Stimulated activated CD4-positive, alpha-beta T cell treated with anti-CD3 and anti-CD28 coated beads, TNF-alpha, amount 100 ng/mL, for 48 hours (primary cell): ENCODE measurements at regions not wholly inside any gene's neighbourhood (a gene's known extent, or its start where the extent isn't known, plus 50 kb on each side); places are given as distances from the start of the nearest gene placed in this dataset.
"Not testable (repeated sequence)": the region's sequence is repeated elsewhere in the genome, so short reads cannot be mapped to it uniquely, and the experiment has no call there.

Experiments
- DNase-seq, 3 donors: peaks; one replicate each; pipeline ENCODE4 v3.0.0-alpha.2; 2020; ENCODE audit warnings: low read depth in 3 of 3

DNA sequence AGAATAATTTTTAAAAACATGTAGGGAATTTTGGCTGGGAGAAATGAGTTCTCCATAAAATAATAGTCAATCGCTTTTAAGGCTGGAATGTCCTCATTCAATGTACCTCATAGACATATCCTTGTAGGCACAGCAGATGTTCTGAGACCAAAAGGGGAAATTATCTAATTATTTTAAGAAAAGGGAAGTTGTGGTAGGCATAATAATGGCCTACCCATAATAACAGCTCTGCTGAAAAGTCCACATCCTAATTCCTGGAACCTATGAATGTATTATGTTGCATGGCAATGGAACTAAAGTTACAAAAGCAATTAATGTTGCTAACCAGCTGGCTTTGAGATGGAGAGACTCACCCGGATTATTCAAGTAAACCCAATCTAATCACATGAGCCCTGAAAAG is 216.1 kb downstream of the TRIM36 start:
- no peak for DNase-seq

DNA sequence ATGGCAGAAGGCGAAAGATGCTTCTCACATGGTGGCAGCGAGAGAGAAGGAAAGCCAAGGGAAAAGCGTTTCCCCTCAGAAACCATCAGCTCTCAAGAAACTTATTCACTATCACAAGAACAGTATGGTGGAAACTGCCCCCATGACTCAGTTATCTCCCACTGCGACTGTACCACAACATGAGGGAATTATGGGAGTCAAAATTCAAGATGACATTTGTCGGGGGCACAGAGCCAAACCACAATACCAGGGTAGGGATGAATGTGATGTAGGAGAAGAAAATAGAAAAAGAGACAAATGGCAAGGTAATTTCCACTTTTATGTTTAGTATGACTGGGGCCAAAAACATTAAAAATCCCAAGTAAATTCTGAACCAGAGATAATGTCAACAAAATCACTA is 216.8 kb downstream of the TRIM36 start:
- DNase-seq: no peak

DNA sequence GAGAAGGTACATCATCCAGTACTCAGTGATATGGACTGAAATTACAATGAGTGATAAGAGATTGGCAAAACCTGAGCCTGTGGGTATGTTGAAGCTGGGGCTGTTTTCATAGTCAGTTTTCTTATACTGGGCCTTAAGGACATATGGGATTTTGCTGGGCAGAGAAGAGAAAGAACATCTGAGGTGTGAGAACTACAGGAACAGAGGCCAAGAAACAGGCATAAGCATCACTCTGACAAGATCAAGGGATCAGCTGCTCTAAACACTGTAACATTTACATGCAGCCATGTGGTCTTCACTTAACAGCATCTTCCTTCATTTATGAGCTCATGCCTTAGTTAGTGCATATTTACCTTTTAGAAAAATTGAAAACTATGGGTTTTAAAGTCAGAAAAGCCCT is 220.0 kb downstream of the TRIM36 start:
- no peak for DNase-seq

DNA sequence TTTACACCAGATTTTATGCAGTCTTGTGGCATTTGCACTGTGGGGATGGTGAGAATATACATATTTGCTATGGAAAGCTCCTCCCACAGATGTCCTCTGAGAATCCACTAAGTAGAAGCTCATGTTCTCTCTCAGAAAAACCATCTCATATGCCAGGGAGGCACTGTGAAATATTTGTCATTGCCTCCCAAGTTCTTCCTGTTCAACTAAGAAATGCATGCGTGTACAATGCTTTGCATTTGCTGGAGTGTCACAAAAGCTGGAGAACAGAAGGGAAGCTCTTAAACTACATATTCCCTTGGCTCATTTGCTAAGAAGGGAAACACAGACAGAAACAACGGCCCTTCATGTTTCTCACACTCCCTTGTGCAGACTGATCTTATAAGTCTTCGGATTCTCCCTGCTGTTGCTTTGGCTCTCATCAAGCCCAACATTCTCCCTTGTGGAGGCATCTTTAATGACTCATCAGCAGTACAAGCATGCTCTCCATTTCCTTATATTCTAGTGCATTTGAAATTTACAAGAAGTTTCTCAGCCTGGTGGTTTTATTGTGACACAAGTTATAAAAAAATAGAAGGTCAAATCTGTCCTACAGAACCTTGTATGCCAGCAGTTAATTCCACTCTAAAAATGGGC is 220.6 kb downstream of the TRIM36 start:
- no peak for DNase-seq

DNA sequence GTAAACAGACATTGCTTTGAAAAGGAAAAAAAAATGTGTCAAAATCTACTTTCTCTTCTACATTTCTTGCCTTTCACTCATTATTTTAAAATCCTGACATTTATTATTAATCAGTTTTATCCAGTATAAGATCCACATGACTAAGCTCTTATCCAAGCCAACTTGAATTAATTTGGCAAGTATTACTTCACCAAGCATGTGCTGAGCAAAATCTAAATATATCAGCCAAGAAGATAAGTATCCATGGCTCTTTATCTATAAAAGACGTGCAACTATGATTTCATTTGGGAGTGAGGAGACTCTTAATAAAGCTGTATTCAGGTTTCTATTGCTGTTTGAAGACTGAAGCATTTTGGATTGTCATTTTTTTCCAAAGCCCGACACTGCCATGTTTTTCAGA is 221.3 kb downstream of the TRIM36 start:
- no peak for DNase-seq

DNA sequence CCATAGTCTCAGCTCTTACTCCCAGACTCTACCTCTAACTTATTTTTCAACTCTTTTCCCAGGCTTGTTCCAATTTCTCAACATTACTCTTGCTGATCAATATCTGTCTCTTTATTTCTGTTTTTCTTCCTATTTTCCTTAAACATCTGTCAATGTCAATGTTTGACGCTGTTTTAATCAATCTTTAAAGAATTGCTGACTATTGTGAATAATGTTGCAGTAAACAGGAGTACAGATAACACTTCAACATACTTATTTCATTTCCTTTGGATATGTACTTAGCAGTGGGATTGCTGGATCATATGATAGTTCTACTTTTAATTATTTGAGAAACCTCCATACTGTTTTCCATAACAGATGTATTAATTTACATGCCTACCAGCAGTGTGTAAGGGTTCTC is 229.0 kb downstream of the TRIM36 start:
- DNase-seq: no peak

DNA sequence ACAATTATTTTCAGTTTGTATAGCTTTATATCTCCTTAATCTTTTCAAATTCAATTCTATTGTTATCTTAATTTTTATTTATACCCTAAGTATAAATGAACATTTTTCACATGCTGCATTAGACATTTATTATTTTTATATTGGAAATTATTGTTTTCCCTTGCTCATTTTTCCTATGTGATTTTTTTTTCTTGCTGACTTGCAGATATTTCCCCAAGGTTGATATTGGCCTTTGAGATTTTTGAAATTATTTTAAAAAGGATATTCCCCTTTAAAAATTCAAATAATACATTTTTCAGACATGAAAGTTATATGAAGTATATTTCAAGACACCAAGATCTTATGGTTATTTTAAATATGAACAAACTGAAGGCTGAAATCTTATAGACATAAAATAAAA is 234.2 kb downstream of the TRIM36 start:
- no peak for DNase-seq

DNA sequence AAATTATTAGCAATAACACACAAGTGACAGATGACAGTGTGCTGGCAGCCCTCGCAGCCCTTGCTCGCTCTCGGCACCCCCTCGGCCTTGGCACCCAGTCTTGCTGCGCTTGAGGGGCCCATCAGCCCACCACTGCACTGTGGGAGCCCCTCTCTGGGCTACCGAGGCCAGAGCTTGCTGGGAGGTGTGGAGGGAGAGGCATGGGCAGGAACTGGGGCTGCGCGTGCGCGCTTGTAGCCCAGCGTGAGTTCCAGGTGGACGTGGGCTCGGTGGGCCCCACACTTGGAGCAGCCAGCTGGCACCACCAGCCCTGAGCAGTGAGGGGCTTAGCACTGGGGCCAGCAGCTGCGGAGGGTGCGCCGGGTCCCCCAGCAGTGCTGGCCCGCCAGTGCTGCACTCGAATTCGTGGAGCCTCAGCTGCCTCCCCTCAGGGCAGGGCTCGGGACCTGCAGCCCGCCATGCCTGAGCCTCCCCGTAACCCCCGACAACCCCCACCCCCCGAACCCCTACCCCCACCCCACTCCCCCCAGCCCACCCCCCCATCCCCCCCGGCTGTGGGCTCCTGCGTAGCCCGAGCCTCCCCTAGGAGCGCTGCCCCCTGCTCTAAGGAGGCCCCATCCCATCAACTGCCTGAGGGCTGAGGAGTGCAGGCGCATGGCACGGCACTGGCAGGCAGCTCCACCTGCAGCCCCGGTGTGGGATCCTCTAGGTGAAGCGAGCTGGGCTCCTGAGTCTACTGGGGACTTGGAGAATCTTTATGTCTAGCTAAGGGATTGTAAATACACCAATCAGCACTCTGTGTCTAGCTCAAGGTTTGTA is 240.9 kb downstream of the TRIM36 start:
- DNase-seq: no peak

DNA sequence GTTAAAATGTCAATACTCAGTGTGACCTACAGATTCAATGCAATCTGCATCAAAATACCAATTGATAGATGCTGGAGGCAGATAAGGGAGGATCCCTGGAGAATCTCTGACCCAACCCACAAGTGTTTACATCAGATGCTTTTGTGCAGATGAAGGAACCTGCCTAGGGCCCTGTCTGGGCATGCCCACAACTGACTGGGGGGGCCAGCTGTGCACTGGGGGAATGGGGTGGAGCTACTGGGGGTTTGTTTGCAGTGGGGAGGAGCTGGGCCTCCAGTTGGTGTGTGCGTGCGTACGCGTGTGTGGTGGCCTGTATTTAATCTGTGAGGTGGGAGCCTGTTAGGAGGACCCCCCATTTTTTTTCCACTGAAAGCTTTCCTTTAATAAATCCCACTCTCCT is 244.9 kb downstream of the TRIM36 start:
- no peak for DNase-seq

DNA sequence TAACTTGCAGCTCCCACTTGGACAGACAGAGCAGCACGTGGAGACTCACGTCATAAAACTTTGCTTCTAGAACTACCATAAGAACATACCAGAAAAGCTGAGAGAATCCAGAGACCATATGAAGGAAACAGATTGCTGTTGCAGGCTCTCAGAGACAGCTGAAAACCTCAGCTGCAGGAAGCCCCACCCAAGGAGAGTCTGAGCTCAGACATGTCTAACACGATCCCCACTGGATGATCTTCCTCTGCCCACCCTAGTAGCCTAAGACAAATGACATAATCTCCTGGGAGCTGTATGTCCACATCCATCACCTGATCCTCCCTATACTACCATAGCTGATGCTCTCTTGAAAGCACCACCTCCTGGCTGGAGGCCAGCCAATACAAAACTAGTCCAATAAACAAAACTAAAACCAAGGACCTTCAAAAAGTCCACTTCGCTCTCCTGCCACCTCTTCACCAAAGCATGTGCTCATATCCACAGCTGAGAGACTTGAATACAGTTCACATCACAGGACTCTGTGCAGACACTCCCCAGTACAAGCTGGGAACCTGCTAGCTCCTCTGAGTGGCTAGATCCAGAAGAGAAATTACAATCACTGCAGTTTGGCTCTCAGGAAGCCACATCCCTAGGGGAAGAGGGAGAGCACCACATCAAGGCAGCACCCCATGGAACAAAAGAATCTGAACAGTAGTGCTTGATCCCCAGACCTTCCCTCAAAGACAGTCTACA is 257.4 kb downstream of the TRIM36 start:
- DNase-seq: no peak

DNA sequence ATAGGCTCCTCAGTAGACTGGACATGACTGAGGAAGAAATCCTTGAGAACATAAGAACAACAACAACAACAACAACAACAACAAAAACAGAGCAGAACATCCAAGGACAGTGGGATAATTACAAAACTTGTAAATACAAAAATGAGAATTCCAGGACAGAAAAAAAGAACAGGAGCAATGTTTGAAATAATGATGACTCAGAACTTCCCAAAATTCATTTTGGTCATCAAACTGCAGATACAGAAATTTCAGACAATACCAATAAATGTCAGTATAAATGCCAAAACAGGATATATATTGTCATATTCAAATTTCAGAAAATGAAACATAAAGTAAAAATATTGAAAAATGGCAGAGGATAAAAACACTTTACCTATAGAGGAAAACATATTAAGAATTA is 259.0 kb downstream of the TRIM36 start:
- no peak for DNase-seq

DNA sequence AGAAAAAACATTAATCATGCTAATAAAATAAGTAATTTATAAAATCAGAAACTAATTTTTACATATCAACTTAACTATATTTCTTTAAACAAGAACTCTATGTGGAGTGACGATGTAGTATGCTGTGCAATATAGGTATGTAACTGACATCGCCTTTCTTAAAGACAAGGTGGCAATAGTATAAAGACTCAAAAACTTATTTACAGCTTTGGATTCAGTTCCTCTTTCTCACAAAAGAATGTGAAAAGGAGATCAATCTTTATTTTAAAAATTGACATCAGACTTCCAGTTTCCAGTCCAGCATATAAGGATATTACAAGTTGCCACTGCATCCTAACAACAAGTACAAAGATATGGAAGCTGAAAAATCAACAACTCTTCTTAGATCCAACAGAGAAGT is 260.3 kb downstream of the TRIM36 start:
- no peak for DNase-seq

DNA sequence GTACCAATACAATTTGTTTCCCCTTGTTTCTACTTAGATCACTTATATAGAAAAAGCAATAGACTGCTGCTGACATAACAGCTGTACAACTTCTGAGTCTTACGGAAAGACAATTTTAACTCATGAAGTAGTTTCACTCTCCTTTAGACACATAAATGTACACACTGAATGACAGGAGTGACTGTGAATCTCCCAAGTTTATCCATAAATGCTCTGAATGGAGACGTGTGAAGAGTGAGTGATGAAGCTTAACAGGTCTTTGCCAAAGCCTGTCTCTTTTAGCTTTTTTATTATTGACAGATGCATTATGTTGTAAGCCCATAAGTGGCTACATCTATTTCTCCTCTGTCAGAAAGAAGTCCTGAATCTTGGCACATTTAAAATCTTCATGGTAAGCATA is 265.9 kb downstream of the TRIM36 start:
- no peak for DNase-seq

DNA sequence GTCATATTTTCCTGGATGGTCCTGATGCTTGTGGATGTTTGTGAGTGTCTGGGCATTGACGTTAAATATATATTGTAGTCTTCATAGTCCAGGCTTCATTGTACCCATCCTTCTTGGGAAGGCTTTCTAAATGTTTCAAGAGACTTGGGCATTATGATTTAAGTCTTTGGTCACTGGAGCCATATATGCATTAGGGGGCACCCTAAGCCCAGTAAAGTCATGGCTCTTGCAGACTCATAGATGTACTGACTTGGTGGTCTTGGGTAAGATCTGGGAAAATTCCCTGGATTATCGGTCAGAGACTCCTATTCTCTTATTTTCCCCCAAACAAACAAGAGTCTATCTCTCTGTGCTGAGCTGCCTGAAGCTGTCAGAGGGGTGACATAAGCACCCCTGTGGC is 271.1 kb downstream of the TRIM36 start:
- DNase-seq: no peak

DNA sequence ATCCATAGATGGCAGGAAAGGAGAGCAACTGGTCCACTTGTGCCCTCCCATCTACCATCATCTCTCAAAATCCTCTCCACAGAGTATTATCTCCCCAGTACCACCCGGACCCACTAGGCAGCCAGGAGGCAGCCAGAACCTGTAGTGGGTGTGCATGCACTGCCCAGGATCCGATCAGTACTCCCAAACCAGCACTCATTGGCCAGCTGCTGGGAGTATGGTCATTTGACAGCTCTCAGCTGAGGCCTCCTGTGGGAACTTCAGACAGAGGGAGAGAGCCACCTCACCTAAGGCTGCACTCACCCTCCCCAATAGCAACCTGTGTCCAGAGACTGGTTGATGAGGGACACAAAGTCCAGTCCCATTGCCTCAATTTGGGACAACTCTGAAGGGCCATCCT is 286.0 kb downstream of the TRIM36 start:
- no peak for DNase-seq

DNA sequence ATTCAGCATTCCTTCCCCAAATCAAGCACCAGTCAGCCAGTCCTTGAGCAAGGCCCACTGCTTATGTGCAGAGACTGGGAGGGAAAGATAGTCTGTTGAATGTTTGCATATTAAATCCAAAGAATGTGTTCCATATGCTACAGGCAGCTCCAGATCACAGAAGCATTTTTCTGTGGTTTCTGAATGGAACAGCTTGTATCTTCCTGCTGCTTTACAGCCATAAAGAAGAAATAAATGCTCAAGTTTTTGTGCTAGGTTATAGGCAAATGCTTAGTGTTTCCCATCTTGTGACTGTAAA is 310.3 kb downstream of the TRIM36 start:
- DNase-seq: no peak

DNA sequence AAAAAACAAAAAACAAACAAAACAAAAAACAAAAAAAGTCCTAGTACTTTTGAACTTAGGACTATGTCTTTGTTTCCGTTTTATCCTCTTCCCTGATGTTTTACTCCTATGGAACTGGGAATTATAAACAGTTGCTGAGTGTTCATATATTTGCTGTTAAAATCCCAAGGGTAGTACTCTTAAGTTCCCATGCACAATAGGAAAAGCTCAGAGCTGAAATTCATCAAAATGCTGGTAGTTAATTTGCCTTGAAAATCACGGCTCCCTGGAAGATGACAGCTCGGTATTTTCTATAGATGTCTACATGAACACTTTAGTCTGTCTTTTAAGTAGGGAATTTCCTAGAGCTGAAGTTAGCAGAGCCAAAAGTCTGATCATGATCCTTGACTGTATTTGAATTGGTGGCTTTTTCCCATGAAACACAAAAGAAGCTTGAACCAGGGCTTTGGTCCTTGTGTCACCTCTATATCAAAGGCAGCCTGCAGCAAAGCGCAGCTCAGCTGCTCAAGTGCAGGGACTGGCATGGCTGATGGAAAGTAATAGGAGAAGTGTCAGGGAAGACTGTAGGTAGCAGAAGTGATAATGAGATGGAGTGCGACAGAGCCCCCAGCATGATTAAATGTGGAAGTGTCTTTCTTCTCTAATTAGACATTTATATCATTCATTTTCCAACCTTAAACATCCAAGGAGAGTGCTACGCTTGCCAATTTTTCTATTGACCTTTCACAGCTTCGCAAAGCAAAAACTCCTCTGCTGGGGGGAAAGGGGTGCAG is 310.9 kb downstream of the TRIM36 start:
- no peak for DNase-seq

DNA sequence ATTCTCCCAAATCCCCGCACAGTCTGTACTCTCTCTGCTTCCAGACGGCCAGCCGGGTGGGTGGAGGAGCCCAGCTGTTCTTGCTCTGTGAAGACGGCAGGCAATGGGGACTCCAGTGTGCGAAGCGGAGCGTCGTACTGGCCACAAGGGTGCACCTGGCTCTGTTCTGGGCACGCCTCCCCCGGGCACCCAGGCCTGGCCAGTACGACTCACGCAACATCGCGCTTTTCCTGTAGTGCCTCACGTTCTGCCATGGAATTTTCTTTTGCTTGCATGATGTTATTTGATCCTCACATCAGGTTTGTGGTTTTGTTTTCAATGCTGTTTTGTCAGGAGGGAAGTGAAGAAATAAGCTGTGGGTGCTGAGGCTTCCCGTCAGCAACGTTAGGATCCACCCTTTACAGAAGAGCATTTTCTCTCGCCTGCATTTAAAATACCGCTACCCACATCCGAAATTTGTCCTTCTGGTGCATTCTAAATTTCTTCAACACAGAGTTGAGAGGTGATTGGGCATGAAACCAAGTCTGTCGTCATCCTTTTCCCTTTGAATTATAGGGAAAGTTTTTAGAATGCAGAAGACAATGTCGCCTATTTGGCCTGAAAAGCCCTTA is 311.7 kb downstream of the TRIM36 start:
- DNase-seq: no peak

DNA sequence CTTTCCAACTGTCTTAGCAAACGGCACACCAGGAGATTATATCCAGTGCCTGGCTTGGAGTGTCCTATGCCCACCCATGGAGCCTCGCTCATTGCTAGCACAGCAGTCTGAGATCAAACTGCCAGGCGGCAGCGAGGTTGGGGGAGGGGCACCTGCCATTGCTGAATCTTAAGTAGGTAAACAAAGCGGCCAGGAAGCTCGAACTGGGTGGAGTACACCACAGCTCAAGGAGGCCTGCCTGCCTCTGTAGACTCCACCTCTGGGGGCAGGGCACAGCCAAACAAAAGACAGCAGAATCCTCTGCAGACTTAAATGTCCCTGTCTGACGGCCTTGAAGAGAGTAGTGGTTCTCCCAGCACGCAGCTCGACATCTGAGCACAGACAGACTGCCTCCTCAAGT is 325.0 kb downstream of the TRIM36 start:
- DNase-seq: not testable (repeated sequence)

DNA sequence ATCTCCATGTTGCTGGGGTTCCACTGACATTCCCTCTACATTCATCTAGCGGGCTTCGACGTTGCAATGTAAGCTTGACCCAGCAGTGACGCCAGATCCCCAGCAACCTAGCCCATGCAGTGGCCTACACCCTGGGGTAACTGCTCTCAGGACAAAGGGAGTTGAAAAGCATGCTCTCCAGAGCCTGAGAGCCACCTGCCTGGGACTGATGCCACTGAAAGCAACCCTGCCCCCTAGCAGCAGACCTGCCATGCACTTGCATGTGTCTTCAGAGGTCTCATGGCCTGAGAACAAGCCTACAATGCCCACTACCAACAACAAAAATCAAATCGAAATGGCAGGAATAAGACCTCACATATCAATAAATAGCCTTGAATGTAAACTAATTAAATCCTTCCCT is 330.3 kb downstream of the TRIM36 start:
- no peak for DNase-seq

DNA sequence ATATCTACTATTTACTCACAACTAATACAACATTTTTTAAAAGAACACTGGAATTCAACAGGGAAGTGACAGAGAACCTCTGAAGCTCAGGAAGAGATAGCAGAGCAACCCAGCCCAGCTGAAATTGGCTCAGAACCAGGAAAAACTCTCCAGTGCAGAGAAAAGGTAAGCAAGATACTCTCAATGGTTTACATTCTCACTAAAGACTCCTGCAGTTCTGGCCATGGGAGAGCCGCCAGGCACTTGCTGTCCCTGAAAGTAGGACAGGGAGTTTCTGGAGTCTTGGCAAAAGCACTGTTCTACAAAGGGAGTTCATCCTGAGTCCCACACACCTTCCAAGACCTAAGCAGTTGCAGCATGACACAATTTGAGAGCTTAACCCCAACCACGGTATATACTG is 330.8 kb downstream of the TRIM36 start:
- no peak for DNase-seq

DNA sequence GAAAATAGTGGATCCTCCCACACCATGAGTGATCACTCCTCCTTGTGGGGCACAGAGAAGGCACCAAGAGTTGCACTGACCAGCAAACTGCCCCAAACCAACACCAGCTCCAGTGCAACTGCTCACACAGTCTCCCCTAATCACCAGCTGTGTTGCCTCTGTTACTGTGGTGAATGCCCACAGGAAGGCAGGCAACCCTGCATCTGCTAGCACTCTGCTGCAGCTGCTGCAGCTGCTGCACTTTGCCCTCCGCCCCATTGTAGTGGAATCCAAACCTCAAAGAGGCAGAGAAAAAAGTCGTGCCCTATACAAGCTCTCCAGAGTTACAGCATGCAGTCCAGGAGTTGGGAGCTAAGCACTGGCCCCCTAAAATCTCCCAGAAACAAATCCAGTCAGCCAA is 339.6 kb downstream of the TRIM36 start:
- no peak for DNase-seq
